Gastroesophageal sphincter (tissue), 3 donors: ENCODE measurements at regions not wholly inside any gene's neighbourhood (a gene's known extent, or its start where the extent isn't known, plus 50 kb on each side); places are given as distances from the start of the nearest gene placed in this dataset.

Experiments used
- CTCF ChIP-seq, 4 experiments: fragments of 200-600 bp in 2 of 4; fragments of 450-650 bp in 2 of 4; sonication (generic) in 1 of 4; IDR thresholded peaks; one replicate each; pipeline ENCODE4 v1.5.1; 2017 to 2019; ENCODE audit warnings: antibody characterized with exemption in 4 of 4, mild to moderate bottlenecking in 2 of 4, moderate library complexity in 2 of 4
- POLR2A ChIP-seq, 2 donors: fragments of 450-650 bp; IDR thresholded peaks; one replicate each; pipeline ENCODE4 v1.6.1; 2017; ENCODE audit warnings: antibody characterized with exemption in 2 of 2, mild to moderate bottlenecking in 2 of 2, moderate library complexity in 1 of 2

- no peak for TF ChIP-seq CTCF (IDR thresholded peaks at IDR 0.05)
- TF ChIP-seq POLR2A (IDR thresholded peaks at IDR 0.05): no peak
Measured at GRCh38 chr18:78514910-78515670, 464.5 kb upstream of the SALL3 start.
